WERI-Rb-1 (cell line): ENCODE measurements at regions not wholly inside any gene's neighbourhood (a gene's known extent, or its start where the extent isn't known, plus 50 kb on each side); places are given as distances from the start of the nearest gene placed in this dataset.

ENCODE experiments used
- DNase-seq: peaks from one replicate; pipeline ENCODE4 v3.0.0-alpha.2; 2020
- H3K27ac ChIP-seq: fragments of 250-450 bp; sonication (Bioruptor Pico); 2 replicates; pipeline ENCODE4 v1.5.1; 2020; ENCODE audit warnings: mild to moderate bottlenecking, moderate library complexity
- H3K27me3 ChIP-seq: fragments of 250-450 bp; sonication (Bioruptor Pico); 2 replicates; pipeline ENCODE4 v1.5.1; 2021; ENCODE audit warnings: mild to moderate bottlenecking, low read depth, moderate library complexity; ENCODE audit not compliant: insufficient read depth, severe bottlenecking
- H3K36me3 ChIP-seq: fragments of 250-450 bp; sonication (Bioruptor Pico); 2 replicates; pipeline ENCODE4 v1.5.1; 2020; ENCODE audit warnings: mild to moderate bottlenecking, moderate library complexity
- H3K4me3 ChIP-seq: 2 replicates; pipeline ENCODE4 v1.5.1; 2011; ENCODE audit warnings: low read depth, mild to moderate bottlenecking, control low read depth, low read length
- H3K9me3 ChIP-seq: fragments of 250-450 bp; sonication (Bioruptor Pico); 2 replicates; pipeline ENCODE4 v1.5.1; 2021; ENCODE audit warnings: mild to moderate bottlenecking, moderate library complexity; ENCODE audit not compliant: severe bottlenecking
- TF ChIP-seq, protein P1 (sequence below): IDR thresholded peaks from 2 replicates; pipeline ENCODE4 v1.5.1; 2011; ENCODE audit warnings: low read depth, mild to moderate bottlenecking, control low read depth, inconsistent platforms, low read length

DNA sequence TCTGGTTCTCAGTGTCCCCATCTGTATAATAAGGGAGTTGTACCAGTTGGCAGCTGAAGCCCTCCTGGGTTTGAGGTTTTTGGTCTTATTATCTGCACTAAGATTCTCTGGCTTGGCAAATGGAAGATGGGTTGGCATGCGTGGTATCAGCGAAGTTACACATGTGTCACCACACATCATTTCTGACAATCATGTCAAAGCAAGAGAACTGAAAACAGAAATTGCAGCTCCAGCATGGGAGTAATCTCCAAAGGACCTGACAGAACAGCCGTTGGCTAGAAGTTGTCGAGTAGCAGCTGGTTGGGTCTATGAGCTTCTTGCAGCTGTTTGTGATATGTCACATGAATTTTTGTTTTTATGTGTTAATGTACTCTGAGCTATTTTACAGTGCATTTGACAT lies 317.4 kb downstream of the SLC4A3 start:
- Histone ChIP-seq H3K4me3 (no peak overlapping the region), H3K27me3 (no peaks in the 10 kb centered on the region), H3K9me3 (no peaks in the 10 kb centered on the region), H3K36me3 (no peaks in the 10 kb centered on the region), H3K27ac (no peak overlapping the region)
- TF ChIP-seq, protein P1, sequence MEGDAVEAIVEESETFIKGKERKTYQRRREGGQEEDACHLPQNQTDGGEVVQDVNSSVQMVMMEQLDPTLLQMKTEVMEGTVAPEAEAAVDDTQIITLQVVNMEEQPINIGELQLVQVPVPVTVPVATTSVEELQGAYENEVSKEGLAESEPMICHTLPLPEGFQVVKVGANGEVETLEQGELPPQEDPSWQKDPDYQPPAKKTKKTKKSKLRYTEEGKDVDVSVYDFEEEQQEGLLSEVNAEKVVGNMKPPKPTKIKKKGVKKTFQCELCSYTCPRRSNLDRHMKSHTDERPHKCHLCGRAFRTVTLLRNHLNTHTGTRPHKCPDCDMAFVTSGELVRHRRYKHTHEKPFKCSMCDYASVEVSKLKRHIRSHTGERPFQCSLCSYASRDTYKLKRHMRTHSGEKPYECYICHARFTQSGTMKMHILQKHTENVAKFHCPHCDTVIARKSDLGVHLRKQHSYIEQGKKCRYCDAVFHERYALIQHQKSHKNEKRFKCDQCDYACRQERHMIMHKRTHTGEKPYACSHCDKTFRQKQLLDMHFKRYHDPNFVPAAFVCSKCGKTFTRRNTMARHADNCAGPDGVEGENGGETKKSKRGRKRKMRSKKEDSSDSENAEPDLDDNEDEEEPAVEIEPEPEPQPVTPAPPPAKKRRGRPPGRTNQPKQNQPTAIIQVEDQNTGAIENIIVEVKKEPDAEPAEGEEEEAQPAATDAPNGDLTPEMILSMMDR: no peak
- no peak for DNase-seq

DNA sequence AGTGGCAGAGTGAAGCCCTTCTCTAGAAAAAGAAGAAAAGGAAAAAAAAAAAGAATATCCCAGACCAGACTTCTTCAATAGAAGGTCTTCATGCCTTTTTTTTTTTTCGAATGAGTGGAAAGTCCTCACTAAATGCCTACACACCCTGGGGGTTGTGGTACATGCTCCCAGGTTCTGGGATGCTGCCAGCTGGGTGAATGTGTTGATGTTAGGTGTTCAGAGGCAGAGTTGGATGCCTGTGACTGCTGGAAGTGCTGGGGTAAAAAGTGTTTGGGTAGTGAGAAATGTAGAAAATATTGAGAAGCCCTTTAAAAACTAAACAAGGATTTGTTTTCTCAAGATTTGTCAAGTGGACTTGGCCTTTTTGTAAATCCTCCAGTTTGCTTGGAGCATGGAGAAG lies 318.6 kb downstream of the SLC4A3 start:
- DNase-seq: no peak
- no peaks in the 10 kb centered on the region for H3K36me3 ChIP-seq
- no peaks in the 10 kb centered on the region for H3K9me3 ChIP-seq
- H3K27me3 ChIP-seq: no peaks in the 10 kb centered on the region
- H3K4me3 ChIP-seq: no peak overlapping the region
- no peak overlapping the region for H3K27ac ChIP-seq
- TF ChIP-seq, protein P1: no peak

DNA sequence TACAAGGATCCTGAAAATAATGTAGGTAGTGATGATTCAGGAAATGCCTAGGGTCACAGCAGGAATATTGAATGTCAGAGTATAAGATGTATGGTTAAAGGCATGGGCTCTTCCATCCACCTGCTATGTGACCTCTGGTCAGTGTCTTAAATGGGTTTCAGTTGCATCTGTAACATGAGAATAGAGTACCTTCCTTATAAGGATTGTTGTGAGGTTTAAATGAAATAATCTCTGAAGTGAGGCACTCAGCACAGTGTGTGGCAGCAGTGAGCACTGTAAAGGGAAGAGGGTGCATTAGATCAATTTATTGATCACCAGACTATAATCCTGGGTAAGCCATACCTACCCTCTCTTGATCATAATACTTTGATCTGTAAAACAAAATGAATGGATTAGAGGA lies 319.1 kb downstream of the SLC4A3 start:
- TF ChIP-seq, protein P1: no peak
- no peaks in the 10 kb centered on the region for H3K9me3 ChIP-seq
- H3K4me3 ChIP-seq: no peak overlapping the region
- no peaks in the 10 kb centered on the region for H3K36me3 ChIP-seq
- H3K27me3 ChIP-seq: no peaks in the 10 kb centered on the region
- no peak for DNase-seq
- H3K27ac ChIP-seq: no peak overlapping the region

DNA sequence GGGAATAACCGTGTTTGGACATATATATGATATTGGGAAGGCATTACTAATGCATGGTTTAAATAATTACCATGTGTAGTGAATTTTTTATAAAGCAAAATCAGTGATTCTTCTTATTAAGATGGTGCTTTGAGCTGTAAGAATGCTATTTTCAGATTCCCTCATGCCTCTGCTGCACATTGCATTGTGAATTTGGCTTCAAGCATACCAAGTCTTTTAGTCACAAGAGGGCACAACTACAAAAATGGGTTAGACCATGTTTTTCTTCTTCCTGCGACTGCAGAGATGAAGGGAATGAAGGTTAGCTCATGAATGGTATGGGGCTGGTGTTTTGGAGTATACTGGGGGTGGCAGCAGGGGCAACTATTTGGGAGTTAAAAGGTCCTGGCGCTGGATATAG lies 320.1 kb downstream of the SLC4A3 start:
- no peak overlapping the region for H3K4me3 ChIP-seq
- H3K36me3 ChIP-seq: no peaks in the 10 kb centered on the region
- H3K27me3 ChIP-seq: no peaks in the 10 kb centered on the region
- DNase-seq: no peak
- TF ChIP-seq, protein P1: no peak
- H3K9me3 ChIP-seq: no peaks in the 10 kb centered on the region
- H3K27ac ChIP-seq: no peak overlapping the region

DNA sequence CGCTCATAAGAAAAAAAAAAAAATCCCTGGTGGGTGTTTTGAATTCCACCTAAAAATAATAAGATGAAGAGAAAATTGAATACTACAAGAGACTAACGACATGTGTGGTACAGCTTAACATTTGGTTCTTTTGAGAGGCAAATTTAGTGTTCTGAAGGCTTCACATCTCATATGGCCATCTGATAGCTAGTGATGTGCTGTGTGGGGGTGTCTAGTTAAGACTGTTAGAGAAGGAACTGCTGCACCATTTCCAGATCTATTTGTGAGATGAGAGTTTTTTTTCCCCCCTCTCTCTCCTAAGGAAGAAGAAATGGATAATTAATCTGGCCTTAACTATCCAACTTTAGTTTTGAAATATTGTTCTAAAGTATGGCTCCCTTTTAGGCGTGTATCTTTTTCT lies 321.6 kb downstream of the SLC4A3 start:
- H3K36me3 ChIP-seq: no peaks in the 10 kb centered on the region
- no peaks in the 10 kb centered on the region for H3K27me3 ChIP-seq
- H3K27ac ChIP-seq: no peak overlapping the region
- no peaks in the 10 kb centered on the region for H3K9me3 ChIP-seq
- TF ChIP-seq, protein P1: no peak
- no peak for DNase-seq
- H3K4me3 ChIP-seq: no peak overlapping the region

DNA sequence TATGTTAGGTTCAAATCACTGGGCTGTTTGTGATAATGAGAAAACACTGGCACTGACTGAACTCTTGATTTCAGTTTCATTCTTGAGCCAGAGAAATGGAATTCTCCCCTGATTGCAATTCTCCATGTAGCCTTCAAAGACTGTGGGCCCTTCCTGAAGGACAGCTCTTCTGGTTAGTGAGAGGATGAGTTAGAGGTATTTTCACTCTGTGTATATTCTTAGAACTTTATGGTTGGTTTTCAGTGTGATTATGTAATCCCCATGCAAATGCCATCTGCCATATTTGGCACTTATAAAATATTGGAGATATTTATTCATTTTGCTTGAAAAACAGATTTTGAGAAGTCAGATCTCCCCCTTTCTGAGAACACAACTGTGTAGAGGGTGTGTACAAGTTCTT lies 323.7 kb downstream of the SLC4A3 start:
- DNase-seq: no peak
- Histone ChIP-seq H3K27me3 (no peaks in the 10 kb centered on the region), H3K27ac (no peak overlapping the region), H3K36me3 (no peaks in the 10 kb centered on the region), H3K9me3 (no peaks in the 10 kb centered on the region), H3K4me3 (no peak overlapping the region)
- TF ChIP-seq, protein P1: no peak
